ENCODE measurements at regions not wholly inside any gene's neighbourhood (a gene's known extent, or its start where the extent isn't known, plus 50 kb on each side); places are given as distances from the start of the nearest gene placed in this dataset.
A peak's percentile ranks its signal among the peaks of the same experiment; 100 is the strongest.
"Not testable (repeated sequence)": the region's sequence is repeated elsewhere in the genome, so short reads cannot be mapped to it uniquely, and the experiment has no call there.

DNA sequence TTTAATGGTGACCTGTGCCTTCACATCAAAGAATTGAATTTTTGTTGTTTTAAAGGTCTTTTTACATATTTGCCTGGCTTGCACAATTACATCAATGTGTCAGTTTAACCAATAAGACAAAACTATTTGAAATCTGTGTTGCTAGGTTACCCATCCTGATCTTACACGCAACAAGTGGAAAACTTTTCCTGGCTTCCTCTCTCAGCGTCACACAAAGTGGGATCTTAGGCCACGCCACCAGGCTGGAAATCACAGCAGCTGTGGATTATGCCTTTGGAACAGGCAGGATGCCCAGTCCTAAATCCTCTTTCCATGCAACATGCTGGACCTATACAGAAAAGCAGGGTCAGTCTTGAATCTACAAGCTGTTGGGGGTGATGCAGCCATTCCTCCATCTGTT lies 298.2 kb upstream of the HNRNPA3 start:
- no peaks in the 10 kb centered on the region for H3K79me2 ChIP-seq (ENCODE audit: insufficient read depth, low read length)
- no peak overlapping the region for H3K9ac ChIP-seq (ENCODE audit: insufficient read depth, low read depth, low read length)
- BruUV-seq (replicated peaks) = no TSS peak
- H3K36me3 ChIP-seq (replicated peaks in 1 of 2; ENCODE audit: control insufficient read depth in 1 of 2, insufficient read depth in 2 of 2, low read length in 2 of 2) = no peaks in the 10 kb centered on the region
- TF ChIP-seq ZNF878 (CRISPR knock-in tag; IDR thresholded peaks at IDR 0.05) = no peak
- 0 out of 4 replicates have a peak, but pooled peaks of 1 of the 2 experiments have one; percentile 27 for TF ChIP-seq MAFK (conservative IDR thresholded peaks at IDR 0.05 in 1 of 2, IDR thresholded peaks at IDR 0.05 in 1 of 2; ENCODE audit: low read length in 2 of 2)
- 0 out of 2 replicates have a peak, but pooled peaks have one; percentile 2 for TF ChIP-seq MAFF (IDR thresholded peaks at IDR 0.05; ENCODE audit: low read depth, low read length)
- no peak overlapping the region for H2AFZ ChIP-seq (ENCODE audit: low read length)
- in situ Hi-C loops (cut with HindIII; ENCODE audit: extremely low pct_ligation_motif_present, low pct_unique_long_range_greater_than_20kb) (no loop called here), intact Hi-C loops (cut with micrococcal nuclease; ENCODE audit: unreplicated experiment) (no loop called here)
- no peaks in the 10 kb centered on the region for H4K20me1 ChIP-seq (ENCODE audit: insufficient read depth, low read length)
- no peaks in the 10 kb centered on the region for H3K4me1 ChIP-seq (ENCODE audit: insufficient read depth, low read length)
- POLR2A ChIA-PET = no interaction called here
- no peak overlapping the region for H3K27ac ChIP-seq (ENCODE audit: extremely low read length, insufficient read depth, low read length)
- no peaks in the 10 kb centered on the region for H3K27me3 ChIP-seq (ENCODE audit: control insufficient read depth in 1 of 2, insufficient read depth in 2 of 2, low read length in 2 of 2)
- CTCF ChIA-PET (ENCODE audit: low intra/inter-chr PET ratio, low total read pairs) = no interaction called here
- no peaks in the 10 kb centered on the region for H3K9me3 ChIP-seq (ENCODE audit: low read length)
- no peak for FAIRE-seq
- H3K4me3 ChIP-seq (replicated peaks in 1 of 3; ENCODE audit: insufficient read depth in 1 of 3, low read depth in 2 of 3, low read length in 3 of 3) = no peak overlapping the region
- 21% methylated on average over 3 of the region's 3 CpGs for WGBS (ENCODE audit: low lambda C conversion rate)
- no peak overlapping the region for H3K4me2 ChIP-seq (ENCODE audit: low read depth, low read length)
- no peak for ATAC-seq
- no peak for DNase-seq (ENCODE audit: low spot score)

DNA sequence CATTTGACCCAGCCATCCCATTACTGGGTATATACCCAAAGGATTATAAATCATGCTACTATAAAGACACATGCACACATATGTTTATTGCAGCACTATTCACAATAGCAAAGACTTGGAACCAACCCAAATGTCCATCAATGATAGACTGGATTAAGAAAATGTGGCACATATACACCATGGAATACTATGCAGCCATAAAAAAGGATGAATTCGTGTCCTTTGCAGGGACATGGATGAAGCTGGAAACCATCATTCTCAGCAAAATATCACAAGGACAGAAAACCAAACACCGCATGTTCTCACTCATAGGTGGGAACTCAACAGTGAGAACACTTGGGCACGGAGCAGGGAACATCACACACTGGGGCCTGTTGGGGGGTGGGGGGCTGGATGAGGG lies 290.0 kb upstream of the HNRNPA3 start:
- DNase-seq (ENCODE audit: low spot score); ATAC-seq; H3K27ac ChIP-seq (ENCODE audit: extremely low read length, insufficient read depth, low read length); H3K4me1 ChIP-seq (ENCODE audit: insufficient read depth, low read length); H3K9ac ChIP-seq (ENCODE audit: insufficient read depth, low read depth, low read length); H4K20me1 ChIP-seq (ENCODE audit: insufficient read depth, low read length); H2AFZ ChIP-seq (ENCODE audit: low read length); H3K36me3 ChIP-seq (replicated peaks in 1 of 2; ENCODE audit: control insufficient read depth in 1 of 2, insufficient read depth in 2 of 2, low read length in 2 of 2); H3K9me3 ChIP-seq (ENCODE audit: low read length); intact Hi-C loops (cut with micrococcal nuclease; ENCODE audit: unreplicated experiment); H3K4me2 ChIP-seq (ENCODE audit: low read depth, low read length); CTCF ChIA-PET (ENCODE audit: low intra/inter-chr PET ratio, low total read pairs); in situ Hi-C loops (cut with HindIII; ENCODE audit: extremely low pct_ligation_motif_present, low pct_unique_long_range_greater_than_20kb); POLR2A ChIA-PET; BruUV-seq (replicated peaks); H3K79me2 ChIP-seq (ENCODE audit: insufficient read depth, low read length); FAIRE-seq; H3K27me3 ChIP-seq (ENCODE audit: control insufficient read depth in 1 of 2, insufficient read depth in 2 of 2, low read length in 2 of 2); H3K4me3 ChIP-seq (replicated peaks in 1 of 3; ENCODE audit: insufficient read depth in 1 of 3, low read depth in 2 of 3, low read length in 3 of 3): not testable (repeated sequence)
- 21% methylated on average over 3 of the region's 3 CpGs for WGBS (ENCODE audit: low lambda C conversion rate)

All from HepG2 (cell line).